HCT116 (cell line): ENCODE measurements at regions not wholly inside any gene's neighbourhood (a gene's known extent, or its start where the extent isn't known, plus 50 kb on each side); places are given as distances from the start of the nearest gene placed in this dataset.

Source experiments
- ATAC-seq: fragments of 200-7000 bp; cut with Tn5 transposase; 2 replicates; pipeline ENCODE4 v1.9.1; 2020; ENCODE audit warnings: mild to moderate bottlenecking, moderate library complexity
- BruUV-seq: library from RNA; stranded (reverse); fragments of 400-500 nt; replicated peaks from 2 replicates; lab custom pipeline; 2021; lab: Mats Ljungman, UMichigan
- CTCF ChIA-PET: fragments of 300-600 bp; sonication (Branson Sonifier 250); formaldehyde crosslinking; loops from one replicate; lab custom pipeline; 2021; ENCODE audit warnings: antibody characterized with exemption; lab: Charles Lee
- POLR2A ChIA-PET: fragments of 300-600, 350-600 bp; sonication (Branson Sonifier 250); formaldehyde crosslinking; loops from one replicate; lab custom pipeline; 2021; ENCODE audit warnings: antibody characterized with exemption; lab: Charles Lee
- RAD21 ChIA-PET, 2 experiments: fragments of 300-600 bp; sonication (Branson Sonifier 250); formaldehyde crosslinking; loops; one replicate each; lab custom pipeline; 2023; ENCODE audit warnings: low total read pairs in 2 of 2; ENCODE audit not compliant: uncharacterized antibody in 2 of 2, unreplicated experiment in 2 of 2, low non-redundant PET in 1 of 2; lab: Charles Lee
- DNase-seq: peaks from one replicate; pipeline ENCODE4 v3.0.0-alpha.2; 2010; ENCODE audit warnings: low read depth, low spot score
- H2AFZ ChIP-seq: fragments of 200-600 bp; shearing (Covaris generic), sonication (generic); 2 replicates; pipeline ENCODE4 v1.6.1; 2017; ENCODE audit warnings: low read depth, mixed run types, mixed read lengths, antibody characterized with exemption, low read length; ENCODE audit not compliant: poor library complexity, severe bottlenecking
- H3K27ac ChIP-seq: 2 replicates; pipeline ENCODE4 v1.5.1; 2012; ENCODE audit warnings: low read depth, low read length
- H3K27me3 ChIP-seq: fragments of 200-600 bp; sonication (generic); 2 replicates; pipeline ENCODE4 v1.6.1; 2016; ENCODE audit warnings: mixed run types, low read length, mixed read lengths; ENCODE audit not compliant: insufficient read depth
- H3K36me3 ChIP-seq, 2 experiments: fragments of 200-500 bp in 1 of 2; fragments of 200-600 bp in 1 of 2; sonication (Bioruptor generic) in 1 of 2; sonication (generic) in 1 of 2; 2 replicates each; pipeline versions ENCODE4 v1.5.1 to v1.6.1; 2014 to 2016; ENCODE audit warnings: low read length in 2 of 2, inconsistent platforms in 1 of 2, mixed read lengths in 1 of 2, mixed run types in 1 of 2; ENCODE audit not compliant: insufficient read depth in 2 of 2, control insufficient read depth in 1 of 2
- H3K4me1 ChIP-seq, 2 experiments: fragments of 200-600 bp in 1 of 2; sonication (generic) in 1 of 2; 2 replicates each; pipeline versions ENCODE4 v1.5.1 to v1.6.1; 2012 to 2017; ENCODE audit warnings: low read length in 2 of 2, inconsistent platforms in 1 of 2, mild to moderate bottlenecking in 1 of 2, mixed read lengths in 1 of 2, mixed run types in 1 of 2, moderate library complexity in 1 of 2; ENCODE audit not compliant: insufficient read depth in 2 of 2, control insufficient read depth in 1 of 2
- H3K4me2 ChIP-seq: fragments of 200-600 bp; sonication (generic); 2 replicates; pipeline ENCODE4 v1.6.1; 2017; ENCODE audit warnings: mixed run types, low read length, mixed read lengths
- H3K4me3 ChIP-seq, 2 experiments: fragments of 200-600 bp in 1 of 2; sonication (generic) in 1 of 2; replicated peaks in 1 of 2; 2 replicates each; pipeline ENCODE4 v1.5.1; 2011 to 2016; ENCODE audit warnings: low read length in 2 of 2, control low read depth in 1 of 2, low read depth in 1 of 2, mild to moderate bottlenecking in 1 of 2, mixed read lengths in 1 of 2, mixed run types in 1 of 2
- H3K79me2 ChIP-seq: fragments of 200-600 bp; sonication (generic); 2 replicates; pipeline ENCODE4 v1.6.1; 2017; ENCODE audit warnings: mild to moderate bottlenecking, mixed run types, low read length, moderate library complexity, mixed read lengths; ENCODE audit not compliant: insufficient read depth
- H3K9ac ChIP-seq: fragments of 200-600 bp; sonication (generic); 2 replicates; pipeline ENCODE4 v1.6.1; 2016; ENCODE audit warnings: low read length, mixed read lengths
- H3K9me2 ChIP-seq: fragments of 200-600 bp; sonication (generic), shearing (Covaris generic); 2 replicates; pipeline ENCODE4 v1.6.1; 2017; ENCODE audit warnings: mixed run types, mild to moderate bottlenecking, moderate library complexity; ENCODE audit not compliant: insufficient read depth
- H3K9me3 ChIP-seq, 2 experiments: fragments of 200-500 bp in 1 of 2; fragments of 200-600 bp in 1 of 2; sonication (Bioruptor generic) in 1 of 2; sonication (generic) in 1 of 2; 2 replicates each; pipeline ENCODE4 v1.6.1; 2014 to 2017; ENCODE audit warnings: low read length in 2 of 2, mixed read lengths in 2 of 2, inconsistent platforms in 1 of 2, low read depth in 1 of 2, mild to moderate bottlenecking in 1 of 2, mixed run types in 1 of 2, moderate library complexity in 1 of 2; ENCODE audit not compliant: control insufficient read depth in 1 of 2, insufficient read depth in 1 of 2
- H4K20me1 ChIP-seq: fragments of 200-600 bp; sonication (generic), shearing (Covaris generic); 2 replicates; pipeline ENCODE4 v1.6.1; 2017; ENCODE audit warnings: mixed run types, mild to moderate bottlenecking, moderate library complexity; ENCODE audit not compliant: insufficient read depth
- CBX3 ChIP-seq: IDR thresholded peaks from 2 replicates; pipeline ENCODE4 v1.6.1; 2012; ENCODE audit warnings: low read depth
- CEBPB ChIP-seq: IDR thresholded peaks from 2 replicates; pipeline ENCODE4 v1.6.1; 2012; ENCODE audit warnings: low read depth
- EZH2phosphoT487 ChIP-seq: fragments of 200-600 bp; IDR thresholded peaks from 2 replicates; pipeline ENCODE4 v1.6.1; 2018; ENCODE audit warnings: antibody characterized with exemption, borderline replicate concordance
- JUND ChIP-seq: IDR thresholded peaks from 2 replicates; pipeline ENCODE4 v1.6.1; 2012
- POLR2AphosphoS5 ChIP-seq: IDR thresholded peaks from 2 replicates; pipeline ENCODE4 v1.6.1; 2011; ENCODE audit warnings: mild to moderate bottlenecking, low read depth, low read length, moderate library complexity
- SRF ChIP-seq: IDR thresholded peaks from 2 replicates; pipeline ENCODE4 v1.6.1; 2012; ENCODE audit warnings: low read depth
- YY1 ChIP-seq: IDR thresholded peaks from 2 replicates; pipeline ENCODE4 v1.6.1; 2011; ENCODE audit warnings: low read length, low read depth, moderate library complexity, mild to moderate bottlenecking; ENCODE audit not compliant: insufficient replicate concordance; ENCODE audit errors: extremely low read depth
- ZNF274 ChIP-seq: fragments of 200-500 bp; sonication (Bioruptor generic); IDR thresholded peaks from 2 replicates; pipeline ENCODE4 v1.6.1; 2014; ENCODE audit warnings: mild to moderate bottlenecking, low read depth, low read length, inconsistent platforms
- intact Hi-C: fragments of 100-400 bp; cut with micrococcal nuclease; formaldehyde crosslinking; loops from 2 replicates; pipeline ENCODE4 v1.10.0; 2022

DNA sequence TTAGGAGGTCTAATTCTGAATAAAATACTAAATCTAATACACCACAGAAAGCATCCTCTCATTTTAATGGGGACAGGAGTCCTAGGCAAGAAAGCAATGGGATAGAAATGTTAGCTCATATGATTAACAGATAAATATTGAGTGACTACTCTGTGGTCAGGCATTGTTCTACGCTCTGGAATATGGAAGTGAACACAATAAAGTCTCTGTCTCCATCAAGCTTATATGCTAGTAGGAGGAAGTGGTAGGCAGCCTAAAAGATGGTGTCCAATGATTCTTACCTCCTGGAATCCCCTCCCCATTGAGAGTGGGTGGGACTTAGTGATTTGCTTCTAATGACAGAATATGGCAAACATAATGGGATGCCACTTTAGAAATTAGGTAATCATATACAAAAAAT lies 160.3 kb upstream of the PDGFD start:
- H3K9ac ChIP-seq: no peak overlapping the region
- no peaks in the 10 kb centered on the region for H4K20me1 ChIP-seq
- no peak overlapping the region for H3K4me2 ChIP-seq
- no peak for ATAC-seq
- H3K79me2 ChIP-seq: no peaks in the 10 kb centered on the region
- H3K27me3 ChIP-seq: no peaks in the 10 kb centered on the region
- H3K4me3 ChIP-seq: no peak overlapping the region
- no peaks in the 10 kb centered on the region for H3K4me1 ChIP-seq
- H3K36me3 ChIP-seq: no peaks in the 10 kb centered on the region
- no peak for DNase-seq
- H3K9me2 ChIP-seq: no peaks in the 10 kb centered on the region
- POLR2A ChIA-PET: no interaction called here
- intact Hi-C loops: no loop called here
- H3K9me3 ChIP-seq: no peaks in the 10 kb centered on the region
- no peak overlapping the region for H3K27ac ChIP-seq
- RAD21 ChIA-PET: no interaction called here
- CTCF ChIA-PET: no interaction called here
- no TSS peak for BruUV-seq
- H2AFZ ChIP-seq: no peak overlapping the region
- no peak for TF ChIP-seq SRF
- TF ChIP-seq JUND: no peak

DNA sequence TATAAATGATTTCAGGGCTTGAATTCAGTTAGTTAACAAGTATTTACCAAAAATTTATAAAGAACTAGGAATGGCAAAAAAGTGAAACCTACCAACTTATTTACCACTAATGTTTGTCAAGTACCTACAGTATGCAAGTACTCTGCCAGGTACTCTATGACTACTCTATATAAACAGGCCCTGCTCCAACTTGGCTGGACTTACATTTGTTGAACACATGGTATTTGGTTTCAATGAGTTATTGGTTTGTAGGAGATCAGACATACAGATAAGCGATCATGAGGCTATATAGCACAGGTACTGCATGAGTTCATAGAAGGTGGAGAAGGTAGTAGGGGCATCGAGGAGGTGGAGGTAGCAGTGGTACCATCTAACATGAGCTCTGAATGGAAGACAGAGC lies 159.9 kb upstream of the PDGFD start:
- DNase-seq: no peak
- no peaks in the 10 kb centered on the region for H3K79me2 ChIP-seq
- no peaks in the 10 kb centered on the region for H4K20me1 ChIP-seq
- no peaks in the 10 kb centered on the region for H3K9me3 ChIP-seq
- ATAC-seq: no peak
- ChIA-PET RAD21 (no interaction called here), POLR2A (no interaction called here), CTCF (interaction anchor here (1.0 kb wide), 1 partner anchor 8 kb away, joined by 3 read pairs; no protein-coding TSS in a partner anchor)
- no TSS peak for BruUV-seq
- no peak overlapping the region for H2AFZ ChIP-seq
- no peaks in the 10 kb centered on the region for H3K36me3 ChIP-seq
- TF ChIP-seq SRF (no peak), YY1 (no peak), ZNF274 (no peak), EZH2phosphoT487 (no peak), CEBPB (no peak), JUND (no peak), POLR2AphosphoS5 (no peak), CBX3 (no peak)
- no peaks in the 10 kb centered on the region for H3K27me3 ChIP-seq
- H3K4me1 ChIP-seq: no peaks in the 10 kb centered on the region
- no peak overlapping the region for H3K4me3 ChIP-seq
- H3K27ac ChIP-seq: no peak overlapping the region
- no peak overlapping the region for H3K4me2 ChIP-seq
- H3K9ac ChIP-seq: no peak overlapping the region
- intact Hi-C loops: no loop called here
- no peaks in the 10 kb centered on the region for H3K9me2 ChIP-seq
